GM13977 (cell line): ENCODE measurements at regions not wholly inside any gene's neighbourhood (a gene's known extent, or its start where the extent isn't known, plus 50 kb on each side); places are given as distances from the start of the nearest gene placed in this dataset.

Experiments
- DNase-seq: peaks from one replicate; pipeline ENCODE4 v3.0.0; 2012; ENCODE audit warnings: low spot score
- CTCF ChIP-seq: IDR thresholded peaks from 2 replicates; pipeline ENCODE4 v1.5.1; 2012; ENCODE audit warnings: mild to moderate bottlenecking, control low read depth; ENCODE audit not compliant: insufficient read depth; ENCODE audit errors: extremely low read depth, missing control alignments
- in situ Hi-C: fragments of 300-500 bp; cut with MboI; formaldehyde crosslinking; loops from one replicate; pipeline ENCODE4 v1.12.0; 2022; ENCODE audit warnings: low sequenced_read_pairs, low pct_unique_long_range_greater_than_20kb, mixed read lengths, inconsistent platforms; ENCODE audit not compliant: unreplicated experiment

GRCh38 chr14:65943150-65943549, 530.6 kb downstream of the FUT8 start:
- no peak for DNase-seq
- in situ Hi-C loops, result no loop called here
- TF ChIP-seq CTCF, result no peak

- no peak for TF ChIP-seq CTCF
- in situ Hi-C loops, result no loop called here
- DNase-seq, result no peak
Measured at GRCh38 chr14:65943916-65944410, 531.4 kb downstream of the FUT8 start.

- in situ Hi-C loops, result no loop called here
- no peak for DNase-seq
Measured at GRCh38 chr14:65945327-65945726, 532.8 kb downstream of the FUT8 start.

GRCh38 chr14:65946494-65946893, 534.0 kb downstream of the FUT8 start:
- no peak for DNase-seq
- in situ Hi-C loops, result no loop called here
- no peak for TF ChIP-seq CTCF

More at GRCh38 chr14:65945327-65945726, 532.8 kb downstream of the FUT8 start:
- TF ChIP-seq CTCF, result no peak

- in situ Hi-C loops, result no loop called here
- DNase-seq, result no peak
Measured at GRCh38 chr14:65948302-65948701, 535.8 kb downstream of the FUT8 start.

GRCh38 chr14:65949711-65950516, 536.3 kb upstream of the CCDC196 start:
- DNase-seq, result peak; percentile 34
- TF ChIP-seq CTCF, result no peak
- in situ Hi-C loops, result loop anchor here (10.0 to 25.0 kb wide), 2 partner anchors 538 to 785 kb away; partner anchors contain the start of gene FUT8

More at GRCh38 chr14:65948302-65948701, 535.8 kb downstream of the FUT8 start:
- TF ChIP-seq CTCF, result no peak
